ENCODE measurements at regions not wholly inside any gene's neighbourhood (a gene's known extent, or its start where the extent isn't known, plus 50 kb on each side); places are given as distances from the start of the nearest gene placed in this dataset.

- TF ChIP-seq ZC3H10 (CRISPR knock-in tag; IDR thresholded peaks at IDR 0.05) (no peak), POU6F1 (CRISPR knock-in tag; IDR thresholded peaks at IDR 0.05; ENCODE audit: borderline replicate concordance, low read depth) (no peak)
Measured at GRCh38 chr3:165440380-165440779, 244.2 kb upstream of the SLITRK3 start.
